ENCODE measurements at regions not wholly inside any gene's neighbourhood (a gene's known extent, or its start where the extent isn't known, plus 50 kb on each side); places are given as distances from the start of the nearest gene placed in this dataset.
"Not testable (repeated sequence)": the region's sequence is repeated elsewhere in the genome, so short reads cannot be mapped to it uniquely, and the experiment has no call there.

DNA sequence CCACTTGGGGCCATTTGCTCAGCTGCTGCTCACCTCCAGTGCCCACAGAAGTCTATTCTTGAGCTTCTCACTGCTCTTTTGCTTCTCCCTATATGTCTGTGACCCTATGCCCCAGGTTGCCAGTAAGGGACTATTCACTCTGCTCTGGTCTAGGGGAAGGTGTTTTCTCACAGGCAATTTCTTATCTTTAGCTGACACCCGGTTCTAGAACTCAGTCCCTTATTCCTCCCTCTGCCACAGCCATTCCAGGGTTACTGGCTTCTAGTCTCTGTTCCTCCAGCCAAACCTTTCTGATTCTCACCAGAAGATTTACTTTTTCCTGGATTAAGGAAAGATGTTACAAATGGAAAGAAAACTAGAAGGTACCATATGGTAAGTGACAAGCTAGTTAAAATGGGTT, 574.0 kb downstream of the NTRK3 start:
- Histone ChIP-seq H3K36me3 (ENCODE audit: control insufficient read depth, insufficient read depth, low read length) (no peaks in the 10 kb centered on the region), H3K4me3 (ENCODE audit: low read length) (no peak overlapping the region), H3K4me1 (ENCODE audit: control insufficient read depth, insufficient read depth, low read length) (no peaks in the 10 kb centered on the region), H3K27me3 (ENCODE audit: control insufficient read depth, insufficient read depth, low read length) (no peaks in the 10 kb centered on the region), H3K9me3 (ENCODE audit: control insufficient read depth, insufficient read depth, low read length) (no peaks in the 10 kb centered on the region; the same call in 1 of the 2 replicates), H3K27ac (ENCODE audit: low read length) (no peak overlapping the region)
- DNase-seq (ENCODE audit: low read depth, low spot score), result no peak
- no CpG with 5 or more reads among the region's 1 CpG for WGBS (ENCODE audit: insufficient coverage, insufficient read length)

- no peaks in the 10 kb centered on the region for H3K27me3 ChIP-seq (ENCODE audit: control insufficient read depth, insufficient read depth, low read length)
- DNase-seq (ENCODE audit: low read depth, low spot score), result no peak
These were observed 575.4 kb downstream of the NTRK3 start for GRCh38 chr15:87681104-87681503.

DNA sequence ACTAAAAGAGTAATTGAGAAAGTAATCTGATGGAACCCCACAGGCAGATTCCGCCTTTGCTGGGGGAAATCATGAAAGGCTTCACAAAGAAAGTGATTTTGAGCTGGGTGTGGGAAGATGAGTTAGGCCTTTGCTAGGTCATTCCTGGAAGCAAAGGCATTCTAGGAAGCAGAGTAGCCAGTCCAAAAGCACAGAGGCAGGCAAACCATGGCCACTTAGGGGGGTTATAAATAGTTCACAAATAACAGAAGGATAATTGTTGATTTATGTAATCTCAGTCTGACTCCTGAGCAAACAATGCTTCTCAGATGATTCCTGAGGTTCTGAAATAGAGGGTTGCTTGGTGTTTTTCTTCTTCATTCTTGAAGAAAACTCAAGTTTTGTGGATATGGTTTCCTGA, 576.3 kb downstream of the NTRK3 start:
- Histone ChIP-seq H3K36me3 (ENCODE audit: control insufficient read depth, insufficient read depth, low read length) (no peaks in the 10 kb centered on the region), H3K4me1 (ENCODE audit: control insufficient read depth, insufficient read depth, low read length) (no peaks in the 10 kb centered on the region), H3K9me3 (ENCODE audit: control insufficient read depth, insufficient read depth, low read length) (no peaks in the 10 kb centered on the region; the same call in 1 of the 2 replicates), H3K27me3 (ENCODE audit: control insufficient read depth, insufficient read depth, low read length) (no peaks in the 10 kb centered on the region), H3K27ac (ENCODE audit: low read length) (no peak overlapping the region), H3K4me3 (ENCODE audit: low read length) (no peak overlapping the region)
- WGBS (ENCODE audit: insufficient coverage, insufficient read length), result no CpG with 5 or more reads among the region's 1 CpG
- no peak for DNase-seq (ENCODE audit: low read depth, low spot score)

More at GRCh38 chr15:87681104-87681503, 575.4 kb downstream of the NTRK3 start:
- Histone ChIP-seq H3K27ac (ENCODE audit: low read length) (no peak overlapping the region), H3K4me3 (ENCODE audit: low read length) (no peak overlapping the region), H3K36me3 (ENCODE audit: control insufficient read depth, insufficient read depth, low read length) (no peaks in the 10 kb centered on the region), H3K9me3 (ENCODE audit: control insufficient read depth, insufficient read depth, low read length) (no peaks in the 10 kb centered on the region; the same call in 1 of the 2 replicates), H3K4me1 (ENCODE audit: control insufficient read depth, insufficient read depth, low read length) (no peaks in the 10 kb centered on the region)
- no CpG with 5 or more reads among the region's 1 CpG for WGBS (ENCODE audit: insufficient coverage, insufficient read length)

- Histone ChIP-seq H3K27me3 (ENCODE audit: control insufficient read depth, insufficient read depth, low read length) (no peaks in the 10 kb centered on the region), H3K4me1 (ENCODE audit: control insufficient read depth, insufficient read depth, low read length) (no peaks in the 10 kb centered on the region), H3K36me3 (ENCODE audit: control insufficient read depth, insufficient read depth, low read length) (no peaks in the 10 kb centered on the region), H3K4me3 (ENCODE audit: low read length) (no peak overlapping the region), H3K27ac (ENCODE audit: low read length) (no peak overlapping the region), H3K9me3 (ENCODE audit: control insufficient read depth, insufficient read depth, low read length) (no peaks in the 10 kb centered on the region; the same call in 1 of the 2 replicates)
- no CpG with 5 or more reads among the region's 5 CpGs for WGBS (ENCODE audit: insufficient coverage, insufficient read length)
- DNase-seq (ENCODE audit: low read depth, low spot score), result no peak
These were observed 581.3 kb downstream of the NTRK3 start for GRCh38 chr15:87675271-87675670.

- H3K9me3 ChIP-seq (ENCODE audit: control insufficient read depth, insufficient read depth, low read length), result no peaks in the 10 kb centered on the region
- H3K36me3 ChIP-seq (ENCODE audit: control insufficient read depth, insufficient read depth, low read length), result no peaks in the 10 kb centered on the region
- DNase-seq (ENCODE audit: low read depth, low spot score), result peak; percentile 22
- no CpG with 5 or more reads among the region's 8 CpGs for WGBS (ENCODE audit: insufficient coverage, insufficient read length)
- no peak overlapping the region for H3K4me3 ChIP-seq (ENCODE audit: low read length)
- no peaks in the 10 kb centered on the region for H3K27me3 ChIP-seq (ENCODE audit: control insufficient read depth, insufficient read depth, low read length)
- no peak overlapping the region for H3K27ac ChIP-seq (ENCODE audit: low read length)
- H3K4me1 ChIP-seq (ENCODE audit: control insufficient read depth, insufficient read depth, low read length), result no peaks in the 10 kb centered on the region
These were observed 583.9 kb downstream of the NTRK3 start for GRCh38 chr15:87672309-87673288.

GRCh38 chr15:87671289-87671688, 585.2 kb downstream of the NTRK3 start:
- Histone ChIP-seq H3K9me3 (ENCODE audit: control insufficient read depth, insufficient read depth, low read length) (no peaks in the 10 kb centered on the region), H3K4me1 (ENCODE audit: control insufficient read depth, insufficient read depth, low read length) (no peaks in the 10 kb centered on the region), H3K27ac (ENCODE audit: low read length) (no peak overlapping the region), H3K36me3 (ENCODE audit: control insufficient read depth, insufficient read depth, low read length) (no peaks in the 10 kb centered on the region), H3K27me3 (ENCODE audit: control insufficient read depth, insufficient read depth, low read length) (no peaks in the 10 kb centered on the region), H3K4me3 (ENCODE audit: low read length) (no peak overlapping the region)
- DNase-seq (ENCODE audit: low read depth, low spot score), result no peak
- no CpG with 5 or more reads among the region's 5 CpGs for WGBS (ENCODE audit: insufficient coverage, insufficient read length)

GRCh38 chr15:87669846-87670245, 586.7 kb downstream of the NTRK3 start:
- Histone ChIP-seq H3K27me3 (ENCODE audit: control insufficient read depth, insufficient read depth, low read length) (no peaks in the 10 kb centered on the region), H3K36me3 (ENCODE audit: control insufficient read depth, insufficient read depth, low read length) (no peaks in the 10 kb centered on the region), H3K4me3 (ENCODE audit: low read length) (no peak overlapping the region), H3K27ac (ENCODE audit: low read length) (no peak overlapping the region), H3K9me3 (ENCODE audit: control insufficient read depth, insufficient read depth, low read length) (no peaks in the 10 kb centered on the region), H3K4me1 (ENCODE audit: control insufficient read depth, insufficient read depth, low read length) (no peaks in the 10 kb centered on the region)
- no CpG with 5 or more reads among the region's 6 CpGs for WGBS (ENCODE audit: insufficient coverage, insufficient read length)
- DNase-seq (ENCODE audit: low read depth, low spot score), result no peak

DNA sequence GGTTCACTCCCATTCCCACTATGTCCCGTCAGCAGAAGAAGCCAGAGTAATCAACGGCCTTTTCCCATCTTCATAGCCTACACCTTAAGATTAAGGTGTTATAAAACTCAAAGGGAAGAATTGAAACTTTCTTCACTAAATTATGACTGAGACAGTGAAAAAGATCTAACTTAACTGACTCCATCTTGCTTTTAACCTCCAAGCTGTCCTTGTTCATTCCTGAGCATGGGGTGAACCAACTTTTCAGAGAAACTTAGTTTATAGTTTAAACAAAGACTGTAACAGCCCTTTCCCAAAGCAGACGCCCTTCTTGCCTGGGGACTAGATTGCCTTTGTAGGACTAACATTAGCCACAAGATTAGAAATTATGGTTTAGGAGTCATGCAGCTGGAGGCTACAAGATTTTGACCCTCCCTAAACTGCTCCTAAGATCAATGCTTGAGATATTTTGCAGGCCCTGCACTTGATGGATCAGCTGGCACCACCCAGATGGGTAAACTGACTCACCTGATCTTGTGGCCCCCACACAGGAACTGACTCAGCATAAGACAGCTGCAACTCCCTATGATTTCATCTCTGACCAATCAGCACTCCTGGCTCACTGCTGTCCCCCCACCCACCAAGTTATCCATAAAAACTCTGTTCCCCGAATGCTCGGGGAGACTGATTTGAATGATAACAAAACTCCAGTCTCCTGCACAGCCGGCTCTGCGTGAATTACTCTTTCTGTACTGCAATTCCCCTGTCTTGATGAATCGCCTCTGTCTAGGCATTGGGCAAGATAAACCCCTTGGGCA, 587.6 kb downstream of the NTRK3 start:
- H3K27me3 ChIP-seq (ENCODE audit: control insufficient read depth, insufficient read depth, low read length); DNase-seq (ENCODE audit: low read depth, low spot score); H3K9me3 ChIP-seq (ENCODE audit: control insufficient read depth, insufficient read depth, low read length); H3K36me3 ChIP-seq (ENCODE audit: control insufficient read depth, insufficient read depth, low read length); H3K4me3 ChIP-seq (ENCODE audit: low read length); H3K4me1 ChIP-seq (ENCODE audit: control insufficient read depth, insufficient read depth, low read length); H3K27ac ChIP-seq (ENCODE audit: low read length): not testable (repeated sequence)
- no CpG with 5 or more reads among the region's 8 CpGs for WGBS (ENCODE audit: insufficient coverage, insufficient read length)

GRCh38 chr15:87667643-87668042, 588.9 kb downstream of the NTRK3 start:
- Histone ChIP-seq H3K4me3 (ENCODE audit: low read length) (no peak overlapping the region), H3K27ac (ENCODE audit: low read length) (no peak overlapping the region), H3K27me3 (ENCODE audit: control insufficient read depth, insufficient read depth, low read length) (no peaks in the 10 kb centered on the region), H3K9me3 (ENCODE audit: control insufficient read depth, insufficient read depth, low read length) (no peaks in the 10 kb centered on the region; the same call in 1 of the 2 replicates), H3K36me3 (ENCODE audit: control insufficient read depth, insufficient read depth, low read length) (no peaks in the 10 kb centered on the region), H3K4me1 (ENCODE audit: control insufficient read depth, insufficient read depth, low read length) (no peaks in the 10 kb centered on the region)
- WGBS (ENCODE audit: insufficient coverage, insufficient read length), result no CpG with 5 or more reads among the region's 3 CpGs
- DNase-seq (ENCODE audit: low read depth, low spot score), result no peak

- no CpG with 5 or more reads among the region's 6 CpGs for WGBS (ENCODE audit: insufficient coverage, insufficient read length)
- Histone ChIP-seq H3K4me3 (ENCODE audit: low read length) (no peak overlapping the region), H3K36me3 (ENCODE audit: control insufficient read depth, insufficient read depth, low read length) (no peaks in the 10 kb centered on the region), H3K9me3 (ENCODE audit: control insufficient read depth, insufficient read depth, low read length) (no peaks in the 10 kb centered on the region; the same call in 1 of the 2 replicates), H3K27ac (ENCODE audit: low read length) (no peak overlapping the region), H3K27me3 (ENCODE audit: control insufficient read depth, insufficient read depth, low read length) (no peaks in the 10 kb centered on the region), H3K4me1 (ENCODE audit: control insufficient read depth, insufficient read depth, low read length) (no peaks in the 10 kb centered on the region)
- no peak for DNase-seq (ENCODE audit: low read depth, low spot score)
These were observed 594.0 kb downstream of the NTRK3 start for GRCh38 chr15:87662575-87662974.
